ENCODE measurements at regions not wholly inside any gene's neighbourhood (a gene's known extent, or its start where the extent isn't known, plus 50 kb on each side); places are given as distances from the start of the nearest gene placed in this dataset.

DNA sequence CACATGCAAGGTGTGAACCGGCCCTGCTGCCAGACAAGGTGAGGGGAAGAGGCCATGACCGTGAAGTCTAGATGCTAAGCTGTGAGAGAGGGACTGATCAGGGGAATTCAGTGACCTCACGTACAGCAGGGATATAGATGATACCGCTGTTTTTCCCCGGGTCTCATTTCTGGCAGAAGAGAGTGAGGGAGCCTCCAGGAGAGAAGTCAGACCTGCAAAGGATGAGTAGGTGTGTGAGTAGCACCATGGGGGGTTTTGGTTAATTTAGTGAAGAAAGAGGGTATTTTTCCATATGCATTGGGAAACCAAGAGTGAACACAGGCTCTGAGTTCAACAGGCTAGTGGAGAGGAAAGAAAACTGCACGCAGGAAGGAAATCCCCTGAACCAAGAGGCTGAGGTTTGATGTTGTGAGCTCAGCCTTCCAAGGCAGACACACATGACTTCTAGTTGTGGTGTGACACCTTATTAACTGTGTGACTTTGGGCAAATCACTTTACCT lies 127.6 kb upstream of the GATB start:
- DNase-seq (ENCODE audit: low read depth, low spot score): no peak

GRCh38 chr4:151887816-151888180 lies 127.0 kb upstream of the GATB start:
- no peak for DNase-seq (ENCODE audit: low read depth, low spot score)

GRCh38 chr4:151887031-151887815 lies 126.4 kb upstream of the GATB start:
- DNase-seq (ENCODE audit: low read depth, low spot score): no peak

- DNase-seq (ENCODE audit: low read depth, low spot score): no peak
These were observed 124.3 kb upstream of the GATB start for GRCh38 chr4:151885123-151885522.

DNA sequence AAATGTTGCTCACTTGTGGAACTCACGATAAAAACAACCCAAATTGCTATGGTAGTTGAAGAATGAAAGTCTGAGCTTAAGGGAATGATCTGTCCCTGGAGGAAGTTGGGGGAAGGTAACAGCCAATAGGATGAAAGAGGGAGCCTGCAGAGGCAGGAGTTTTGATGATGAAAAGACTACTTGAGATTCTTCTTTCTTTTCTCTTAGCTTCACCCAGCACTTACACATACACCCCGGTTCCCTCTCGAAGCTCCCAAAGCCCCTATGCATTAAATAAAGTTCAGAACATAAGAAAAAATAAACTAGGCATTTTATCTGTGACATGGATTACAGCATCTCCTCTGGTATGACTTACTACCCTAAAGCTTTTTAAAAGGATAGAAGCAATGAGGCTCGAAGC lies 122.9 kb upstream of the GATB start:
- DNase-seq (ENCODE audit: low read depth, low spot score): no peak

DNA sequence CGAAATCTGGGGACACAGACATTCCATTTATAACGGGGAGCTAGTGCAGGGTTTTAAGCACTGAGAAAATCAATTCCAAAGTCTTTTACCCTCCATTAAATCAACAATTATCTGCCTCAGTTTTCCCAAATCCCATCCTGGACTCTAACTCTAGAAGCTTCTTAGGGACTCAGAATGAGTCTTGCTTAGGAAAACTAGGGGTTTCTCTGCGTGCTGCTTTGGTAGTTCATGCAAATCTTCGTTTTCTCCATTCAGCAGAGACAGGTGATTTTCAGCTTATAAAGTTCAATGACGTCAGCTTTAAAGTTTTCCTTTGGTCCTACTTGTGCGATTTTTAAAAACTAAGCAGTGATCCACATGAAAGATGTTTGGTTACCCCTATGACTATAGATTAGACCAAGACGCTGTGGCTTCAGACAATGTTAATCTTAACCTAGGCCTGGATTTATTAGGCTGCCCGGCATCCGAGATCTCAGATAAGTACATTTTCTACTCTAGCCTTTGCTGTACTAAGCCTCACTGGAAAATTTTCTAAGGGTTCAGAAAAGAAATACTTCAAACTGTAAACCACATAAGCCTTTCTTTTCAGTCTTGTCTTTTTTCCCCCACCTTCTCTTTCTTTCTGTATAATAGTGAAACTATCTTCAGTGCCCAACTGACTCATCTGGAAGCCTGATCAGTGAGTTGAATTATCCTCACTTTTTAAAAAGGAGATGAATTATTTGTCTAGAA lies 121.4 kb upstream of the GATB start:
- DNase-seq (ENCODE audit: low read depth, low spot score): no peak

DNA sequence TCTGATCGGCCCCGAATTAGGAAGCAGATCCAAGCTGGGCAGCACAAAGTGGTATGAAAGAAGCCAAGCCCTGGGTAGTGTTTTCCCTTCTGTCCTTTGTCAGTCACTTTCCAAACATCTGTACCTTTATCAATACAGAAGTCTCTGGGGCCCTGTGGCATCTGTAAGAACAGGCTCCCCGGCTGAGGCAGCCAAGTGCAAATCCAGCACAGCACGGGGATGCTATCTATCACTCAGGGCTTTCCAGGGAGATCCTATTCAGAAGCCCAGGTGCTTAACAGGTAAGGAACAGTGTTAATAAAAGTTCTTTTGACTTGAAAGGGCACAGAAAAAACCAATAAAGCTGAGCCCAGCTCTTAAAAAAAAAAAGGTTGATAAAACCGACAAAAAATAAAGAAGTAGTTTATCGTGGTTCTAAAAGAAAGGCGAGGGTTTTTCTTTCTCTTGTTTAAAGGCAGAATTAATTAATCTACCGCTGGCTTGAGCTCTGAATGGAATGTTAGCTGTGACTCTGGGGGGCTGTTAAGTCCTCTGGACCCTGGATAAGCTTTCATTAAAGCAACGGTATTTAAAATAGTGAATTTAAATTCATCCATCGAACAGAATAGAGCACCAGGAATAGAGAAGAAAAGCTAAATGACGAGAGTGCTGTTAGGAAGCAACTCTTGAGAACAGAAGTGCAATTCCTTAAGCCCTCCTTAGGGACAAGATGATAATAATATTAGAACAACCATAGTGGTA lies 119.1 kb upstream of the GATB start:
- DNase-seq (ENCODE audit: low read depth, low spot score): no peak

- DNase-seq (ENCODE audit: low read depth, low spot score): no peak
These were observed 115.7 kb upstream of the GATB start for GRCh38 chr4:151876381-151876988.

DNA sequence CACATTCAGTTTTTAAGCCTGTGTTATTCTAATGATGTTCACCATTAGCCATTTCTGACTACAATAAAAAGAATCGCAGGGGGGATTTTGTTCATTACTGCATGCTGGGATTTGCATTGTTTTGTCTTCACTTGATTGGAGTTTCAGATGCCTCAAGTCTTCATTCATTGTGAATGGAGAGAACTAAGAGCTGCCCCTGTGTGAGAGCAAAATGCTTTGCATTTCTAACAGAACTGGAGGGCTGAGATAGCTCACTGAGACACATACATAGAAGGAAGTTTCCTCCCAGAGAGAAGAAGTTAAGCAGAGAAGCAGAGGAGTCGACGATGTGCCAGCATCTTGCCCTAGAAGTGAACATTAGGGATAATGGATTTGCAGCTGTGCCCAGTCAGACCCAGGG lies 113.5 kb upstream of the GATB start:
- DNase-seq (ENCODE audit: low read depth, low spot score): no peak

DNA sequence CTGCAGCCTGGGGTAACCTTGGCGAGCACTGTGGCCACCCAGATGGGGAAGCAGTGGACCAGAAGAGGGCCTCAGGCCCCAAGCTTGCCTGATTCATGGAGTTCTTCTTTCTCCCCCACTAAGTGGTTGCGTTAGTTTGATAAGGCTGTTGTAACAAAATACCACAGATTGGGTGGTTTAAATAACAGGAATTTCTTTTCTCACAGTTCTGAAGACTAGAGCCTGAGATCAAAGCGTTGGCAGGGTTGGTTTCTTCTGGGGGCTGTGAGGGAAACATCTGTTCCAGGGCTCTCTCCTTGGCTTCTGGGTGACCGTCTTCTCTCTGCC lies 105.7 kb upstream of the GATB start:
- no peak for DNase-seq (ENCODE audit: low read depth, low spot score)

GRCh38 chr4:151865744-151866591 lies 105.2 kb upstream of the GATB start:
- DNase-seq (ENCODE audit: low read depth, low spot score): no peak

- no peak for DNase-seq (ENCODE audit: low read depth, low spot score)
These were observed 104.5 kb upstream of the GATB start for GRCh38 chr4:151865312-151865711.

- no peak for DNase-seq (ENCODE audit: low read depth, low spot score)
These were observed 103.3 kb upstream of the GATB start for GRCh38 chr4:151864068-151864467.

GRCh38 chr4:151862766-151863165 lies 102.0 kb upstream of the GATB start:
- DNase-seq (ENCODE audit: low read depth, low spot score): no peak

DNA sequence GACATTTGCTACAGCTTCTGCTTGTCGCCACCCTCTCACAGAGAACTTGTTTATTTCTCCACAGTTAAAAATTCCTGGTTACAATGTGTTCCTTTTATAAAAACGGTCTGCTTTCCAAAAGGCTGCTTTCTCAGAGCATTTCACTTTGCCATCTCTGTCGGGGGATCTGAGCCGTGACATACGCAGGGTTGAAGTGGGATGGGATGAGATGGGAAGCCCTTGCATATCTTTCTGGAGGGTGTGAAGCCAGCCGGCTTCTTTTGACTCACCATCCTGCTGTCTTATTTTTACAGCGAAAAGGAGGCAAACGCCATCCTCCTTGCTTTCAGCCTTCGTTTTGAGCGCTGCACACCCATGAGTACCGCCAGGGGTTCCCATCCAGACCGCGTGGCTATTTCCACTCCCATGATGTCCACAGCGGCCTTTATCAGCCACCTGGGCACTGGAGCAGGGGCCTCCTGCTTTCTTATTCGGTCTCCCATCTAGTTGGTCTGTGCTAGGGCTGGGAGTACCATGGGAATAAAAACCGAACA lies 99.8 kb upstream of the GATB start:
- DNase-seq (ENCODE audit: low read depth, low spot score): no peak

GRCh38 chr4:151859641-151860040 lies 98.8 kb upstream of the GATB start:
- no peak for DNase-seq (ENCODE audit: low read depth, low spot score)

- DNase-seq (ENCODE audit: low read depth, low spot score): no peak
These were observed 97.5 kb upstream of the GATB start for GRCh38 chr4:151858356-151858755.

DNA sequence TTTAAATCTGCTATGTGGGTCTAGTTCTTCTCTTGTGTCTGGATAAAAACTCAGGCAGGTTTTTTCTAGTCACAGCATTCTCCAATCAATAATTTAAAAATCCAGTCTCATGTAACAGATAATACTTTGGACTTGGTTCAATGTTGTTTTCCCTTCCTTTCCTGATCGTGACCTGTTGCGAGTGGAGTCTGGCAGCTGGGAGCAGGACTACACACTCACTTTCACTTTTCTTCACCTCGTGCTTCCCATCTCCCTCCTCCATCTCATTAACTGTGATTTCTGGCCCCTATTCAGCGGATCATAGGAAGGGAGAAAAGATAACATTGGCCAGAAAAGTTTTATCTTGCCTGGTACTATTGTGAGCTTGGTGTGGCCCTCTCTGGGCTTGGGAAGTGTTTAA lies 96.6 kb upstream of the GATB start:
- DNase-seq (ENCODE audit: low read depth, low spot score): no peak

- DNase-seq (ENCODE audit: low read depth, low spot score): no peak
These were observed 94.9 kb upstream of the GATB start for GRCh38 chr4:151855747-151856146.

DNA sequence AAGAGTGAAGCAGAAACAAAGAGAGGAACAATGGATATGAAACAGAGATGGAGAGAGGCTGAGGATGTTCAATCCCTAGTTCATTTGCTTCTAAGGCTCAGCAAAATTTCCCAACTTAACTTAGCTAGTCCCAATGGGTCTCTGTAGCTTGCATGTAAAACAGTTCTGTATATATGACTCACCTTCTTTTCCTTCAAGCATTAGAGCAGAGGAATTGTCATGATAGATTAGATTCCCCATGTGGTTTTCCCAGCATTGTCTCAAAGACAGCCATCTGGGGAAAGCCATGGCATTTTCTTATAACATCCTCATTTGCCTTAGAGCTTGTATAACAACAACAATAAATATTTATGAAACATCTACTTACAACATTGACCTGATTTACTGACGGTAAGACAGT lies 93.9 kb upstream of the GATB start:
- no peak for DNase-seq (ENCODE audit: low read depth, low spot score)

DNA sequence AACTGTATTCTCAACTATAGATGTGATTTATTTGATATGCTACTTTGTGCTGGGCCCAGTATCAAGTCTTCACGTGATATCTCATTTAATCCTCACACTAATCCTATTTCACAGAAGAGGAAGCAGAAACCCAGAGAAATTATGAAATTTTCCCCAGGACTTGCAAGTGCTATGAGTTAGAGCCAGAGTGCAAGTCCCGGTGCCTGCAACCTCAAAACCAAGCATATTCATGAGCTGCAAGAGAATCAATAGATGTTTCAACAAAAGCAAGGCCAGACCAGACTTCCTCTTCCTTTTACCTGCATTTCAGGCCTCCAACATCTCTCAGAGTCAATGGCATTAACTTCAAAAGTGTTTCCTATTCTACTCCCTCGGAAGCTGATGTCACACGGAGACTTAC lies 92.2 kb upstream of the GATB start:
- no peak for DNase-seq (ENCODE audit: low read depth, low spot score)
